Activated CD8-positive, alpha-beta memory T cell treated with anti-CD3 and anti-CD28 coated beads for 36 hours (primary cell): ENCODE measurements at regions not wholly inside any gene's neighbourhood (a gene's known extent, or its start where the extent isn't known, plus 50 kb on each side); places are given as distances from the start of the nearest gene placed in this dataset.

Source experiments
- CTCF ChIA-PET: fragments of 350-600 bp; sonication (Branson Sonifier 250); formaldehyde crosslinking; loops from one replicate; lab custom pipeline; 2021; ENCODE audit warnings: antibody characterized with exemption; lab: Charles Lee
- POLR2A ChIA-PET: fragments of 350-600 bp; sonication (Branson Sonifier 250); formaldehyde crosslinking; loops from one replicate; lab custom pipeline; 2021; ENCODE audit warnings: antibody characterized with exemption; lab: Charles Lee

GRCh38 chr4:173880897-173881296 is 350.9 kb upstream of the HAND2 start:
- CTCF ChIA-PET: no interaction called here
- POLR2A ChIA-PET: no interaction called here

DNA sequence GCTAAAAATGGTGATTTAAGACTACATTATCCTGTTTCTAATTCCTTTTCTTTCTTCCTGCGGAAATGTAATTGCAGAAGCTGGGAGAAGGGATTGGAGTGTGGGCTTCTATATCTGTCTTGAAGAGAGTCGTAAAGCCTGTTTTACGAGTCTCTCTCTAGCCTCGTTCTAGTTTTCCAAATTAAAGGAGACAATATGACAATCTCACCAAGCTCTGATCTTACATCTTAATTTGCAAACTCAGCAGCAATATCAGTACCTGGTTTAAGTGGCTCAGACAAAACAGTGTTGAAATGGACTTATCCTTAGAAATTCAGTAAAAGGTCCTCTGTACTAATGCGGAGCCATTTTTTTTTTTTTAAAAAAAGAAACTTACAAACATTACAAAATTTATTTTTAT is 349.5 kb upstream of the HAND2 start:
- CTCF ChIA-PET: no interaction called here
- POLR2A ChIA-PET: no interaction called here

- ChIA-PET POLR2A (no interaction called here), CTCF (no interaction called here)
These were observed 348.7 kb upstream of the HAND2 start for GRCh38 chr4:173878701-173879100.

- CTCF ChIA-PET: no interaction called here
- POLR2A ChIA-PET: no interaction called here
These were observed 341.6 kb upstream of the HAND2 start for GRCh38 chr4:173871643-173872042.

GRCh38 chr4:173866322-173867026 is 336.4 kb upstream of the HAND2 start:
- CTCF ChIA-PET: no interaction called here

GRCh38 chr4:173862754-173863153 is 332.7 kb upstream of the HAND2 start:
- POLR2A ChIA-PET: no interaction called here
- CTCF ChIA-PET: no interaction called here

More at GRCh38 chr4:173866322-173867026, 336.4 kb upstream of the HAND2 start:
- POLR2A ChIA-PET: no interaction called here

GRCh38 chr4:173860094-173860493 is 330.1 kb upstream of the HAND2 start:
- CTCF ChIA-PET: no interaction called here
- POLR2A ChIA-PET: no interaction called here

DNA sequence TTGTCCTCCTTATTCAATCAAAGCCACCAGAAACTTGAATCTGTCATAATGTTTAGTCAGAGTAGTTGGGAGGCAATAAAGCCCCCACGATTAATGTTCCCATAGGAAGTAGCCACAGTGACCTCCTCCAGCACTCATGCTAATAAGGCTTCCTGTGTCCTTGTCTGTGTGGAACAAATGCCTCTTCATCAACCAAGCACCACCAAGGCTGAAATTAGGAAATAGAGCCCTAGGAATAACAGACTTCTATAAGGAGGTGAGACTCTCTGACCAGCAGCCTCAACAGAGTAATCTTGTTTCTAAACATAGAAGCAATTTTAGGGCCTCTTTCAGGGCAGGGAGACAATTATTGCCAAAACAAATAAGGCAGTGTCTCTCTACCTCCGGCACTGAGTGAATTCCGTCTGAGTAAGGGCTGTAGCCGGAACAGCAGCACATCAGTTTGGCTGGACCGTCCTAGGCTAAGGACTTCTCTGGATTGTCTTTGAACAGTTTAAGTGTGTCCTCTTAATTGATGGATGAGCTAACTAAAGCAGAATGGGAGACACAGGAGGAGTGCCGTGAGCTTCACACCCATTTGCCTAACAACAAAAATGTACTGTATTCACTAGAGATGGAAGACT is 329.2 kb upstream of the HAND2 start:
- CTCF ChIA-PET: no interaction called here
- POLR2A ChIA-PET: no interaction called here

DNA sequence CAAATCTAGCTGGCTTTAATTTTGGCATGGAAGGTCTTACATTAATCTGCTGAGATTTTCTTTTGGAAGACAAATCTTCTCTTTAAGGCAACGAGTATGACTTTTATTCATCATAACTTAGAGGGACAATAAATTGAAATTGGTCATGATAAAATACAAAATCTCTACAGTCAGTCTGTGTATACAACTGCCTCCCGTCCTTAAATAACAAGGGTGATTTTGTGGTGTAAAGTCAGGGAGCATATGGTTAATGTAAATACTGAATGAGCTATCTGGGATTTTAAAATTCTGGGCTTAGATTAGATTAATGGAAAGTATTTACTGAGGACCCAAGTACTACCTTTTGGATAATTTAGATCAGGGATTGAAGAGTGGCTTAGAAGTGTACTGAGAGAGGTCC is 328.4 kb upstream of the HAND2 start:
- ChIA-PET POLR2A (no interaction called here), CTCF (no interaction called here)

DNA sequence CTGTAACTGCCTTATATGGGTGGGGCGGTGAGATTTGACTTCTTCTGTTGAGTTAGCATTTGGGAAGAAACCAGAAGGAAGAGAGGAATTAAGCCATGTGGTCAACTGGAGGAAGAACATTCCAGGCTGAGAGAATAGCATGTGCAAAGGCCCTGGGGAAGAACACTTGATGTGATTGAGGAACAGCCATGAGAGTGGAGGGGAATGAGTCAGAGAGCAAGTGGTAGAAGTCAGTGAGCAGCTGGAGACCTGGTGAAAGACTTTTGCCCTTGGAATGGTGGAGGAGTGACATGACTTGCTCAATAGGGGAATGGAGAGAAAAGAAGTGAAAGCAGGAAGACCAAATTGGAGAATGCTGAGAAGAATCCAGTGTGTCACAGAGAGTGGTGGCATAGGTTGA is 327.8 kb upstream of the HAND2 start:
- POLR2A ChIA-PET: no interaction called here
- CTCF ChIA-PET: no interaction called here

DNA sequence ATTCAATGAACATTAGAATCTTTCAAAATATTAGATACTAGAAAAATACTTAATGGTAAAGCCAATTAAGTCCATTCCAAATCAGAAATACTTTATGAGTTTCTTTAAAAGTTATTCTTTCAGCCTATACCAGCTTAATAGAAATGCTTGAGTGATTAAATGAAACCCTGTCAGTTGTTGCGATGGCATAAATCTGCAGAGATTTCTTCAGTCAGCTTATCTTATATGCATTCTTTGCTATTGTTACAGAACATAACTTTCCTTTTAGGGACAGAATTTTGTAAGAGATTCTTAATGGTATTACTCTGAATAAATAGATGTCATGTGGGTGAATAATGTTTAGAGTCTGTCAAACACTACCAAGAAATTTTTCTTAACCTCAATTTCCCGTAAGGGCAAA is 325.0 kb upstream of the HAND2 start:
- ChIA-PET POLR2A (no interaction called here), CTCF (no interaction called here)

DNA sequence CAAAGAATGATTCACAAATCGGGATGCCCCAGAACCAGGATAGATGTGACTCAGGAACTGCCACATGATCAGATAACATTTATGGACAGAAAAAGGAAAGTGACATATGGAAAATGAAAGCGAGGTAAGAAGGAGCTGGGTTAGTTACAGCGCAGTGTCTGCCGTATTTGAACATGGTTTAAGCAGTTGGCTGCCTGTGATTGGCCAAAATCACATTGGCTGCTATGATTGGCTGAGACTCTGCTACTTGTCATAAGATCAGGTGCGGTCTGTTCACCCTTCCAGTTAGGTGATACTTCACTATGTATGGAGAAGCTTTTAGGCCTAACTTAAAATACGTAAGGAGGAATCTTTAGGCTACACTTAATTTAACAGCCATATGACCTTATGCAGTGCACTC is 322.7 kb upstream of the HAND2 start:
- ChIA-PET POLR2A (no interaction called here), CTCF (no interaction called here)

DNA sequence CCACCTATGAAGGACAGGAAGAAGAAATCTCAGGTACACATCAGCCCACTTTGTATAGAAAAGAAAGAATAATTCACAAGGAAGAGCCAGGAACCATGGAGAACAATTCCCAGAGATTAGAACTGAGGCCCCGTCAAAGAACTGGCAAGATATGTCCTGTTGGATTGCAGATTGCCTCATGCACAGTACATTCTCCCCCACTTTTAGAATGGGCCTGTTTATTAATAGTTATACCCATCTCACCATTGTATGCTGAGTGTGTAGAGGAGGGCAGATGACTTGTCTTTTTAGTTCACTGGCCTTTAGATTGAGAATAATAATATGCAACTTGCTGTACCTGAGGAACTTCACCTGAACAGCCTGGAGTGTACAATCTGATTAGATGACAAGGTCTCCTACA is 315.6 kb upstream of the HAND2 start:
- ChIA-PET CTCF (no interaction called here), POLR2A (no interaction called here)

GRCh38 chr4:173839865-173840264 is 309.8 kb upstream of the HAND2 start:
- ChIA-PET POLR2A (no interaction called here), CTCF (no interaction called here)

- ChIA-PET POLR2A (no interaction called here), CTCF (no interaction called here)
These were observed 307.5 kb upstream of the HAND2 start for GRCh38 chr4:173837517-173837916.

GRCh38 chr4:173835903-173836302 is 305.9 kb upstream of the HAND2 start:
- POLR2A ChIA-PET: no interaction called here

GRCh38 chr4:173834151-173834550 is 304.1 kb upstream of the HAND2 start:
- ChIA-PET CTCF (no interaction called here), POLR2A (no interaction called here)

More at GRCh38 chr4:173835903-173836302, 305.9 kb upstream of the HAND2 start:
- CTCF ChIA-PET: no interaction called here

- POLR2A ChIA-PET: no interaction called here
- CTCF ChIA-PET: no interaction called here
These were observed 299.5 kb upstream of the HAND2 start for GRCh38 chr4:173829565-173829964.

DNA sequence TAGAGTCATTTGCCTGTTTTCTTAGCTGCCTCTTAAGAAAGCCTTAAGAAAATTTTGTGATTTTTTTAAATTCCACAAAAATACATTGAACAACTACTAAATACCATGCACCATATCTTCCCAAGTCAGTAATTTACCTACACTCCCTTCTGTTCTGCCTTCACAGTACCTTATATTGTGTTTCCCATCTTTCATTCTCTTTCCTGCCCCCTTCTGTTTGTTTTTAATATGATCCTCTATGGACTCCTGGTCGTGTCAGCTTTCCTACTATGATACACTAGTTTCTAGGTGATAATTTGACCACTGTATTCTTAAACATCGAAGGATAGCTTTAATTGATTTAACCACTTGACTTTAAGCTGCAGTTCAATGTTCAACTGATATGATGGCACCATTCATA is 297.7 kb upstream of the HAND2 start:
- POLR2A ChIA-PET: no interaction called here
- CTCF ChIA-PET: no interaction called here

DNA sequence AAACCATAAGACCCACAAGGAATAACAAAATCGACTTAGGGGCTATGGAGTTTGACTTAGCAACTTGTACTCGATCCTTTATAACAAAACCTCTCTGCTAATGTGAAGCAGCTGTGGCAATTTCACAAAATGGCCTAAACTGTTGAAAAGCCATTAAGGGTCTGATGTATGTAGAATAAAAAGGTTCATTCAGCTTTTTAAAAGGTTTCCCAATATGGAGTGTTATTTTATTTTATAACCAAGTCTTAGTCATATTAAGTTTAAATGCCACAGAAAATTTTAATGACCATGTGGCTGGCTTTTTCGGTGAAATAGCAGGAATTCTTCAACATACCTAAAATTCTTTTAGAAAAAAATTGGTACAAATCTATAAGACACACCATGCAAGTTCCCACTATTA is 291.8 kb upstream of the HAND2 start:
- POLR2A ChIA-PET: no interaction called here
- CTCF ChIA-PET: no interaction called here

DNA sequence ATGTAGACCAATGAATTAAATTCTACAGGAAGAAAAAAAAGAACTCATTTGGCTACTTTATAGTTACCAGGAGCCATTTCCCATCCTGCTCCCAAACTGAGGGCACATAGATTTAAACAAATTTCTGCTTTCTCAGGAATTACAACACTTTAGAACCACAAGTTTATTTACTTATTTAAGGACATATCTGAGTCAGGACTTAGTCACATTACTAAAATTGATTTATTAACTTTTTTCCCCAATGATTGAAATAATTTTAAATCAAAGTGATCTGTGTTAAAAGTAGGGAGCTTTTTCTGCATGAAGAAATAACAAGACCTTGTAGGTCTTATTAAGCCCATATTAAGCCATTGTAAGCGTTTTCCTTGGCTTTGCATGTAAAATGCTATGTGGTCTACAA is 291.0 kb upstream of the HAND2 start:
- CTCF ChIA-PET: no interaction called here

More for the DNA sequence above, 291.0 kb upstream of the HAND2 start:
- POLR2A ChIA-PET: no interaction called here
